Inflammatory macrophage treated with lipopolysaccharide for 1 hour (primary cell): ENCODE measurements at regions not wholly inside any gene's neighbourhood (a gene's known extent, or its start where the extent isn't known, plus 50 kb on each side); places are given as distances from the start of the nearest gene placed in this dataset.

Experiments
- DNase-seq, 2 donors: peaks; one replicate each; pipeline ENCODE4 v3.0.0-alpha.2; 2020 to 2022

- DNase-seq, result no peak
Measured at GRCh38 chr18:62442391-62442790, 80.4 kb upstream of the ZCCHC2 start.

DNA sequence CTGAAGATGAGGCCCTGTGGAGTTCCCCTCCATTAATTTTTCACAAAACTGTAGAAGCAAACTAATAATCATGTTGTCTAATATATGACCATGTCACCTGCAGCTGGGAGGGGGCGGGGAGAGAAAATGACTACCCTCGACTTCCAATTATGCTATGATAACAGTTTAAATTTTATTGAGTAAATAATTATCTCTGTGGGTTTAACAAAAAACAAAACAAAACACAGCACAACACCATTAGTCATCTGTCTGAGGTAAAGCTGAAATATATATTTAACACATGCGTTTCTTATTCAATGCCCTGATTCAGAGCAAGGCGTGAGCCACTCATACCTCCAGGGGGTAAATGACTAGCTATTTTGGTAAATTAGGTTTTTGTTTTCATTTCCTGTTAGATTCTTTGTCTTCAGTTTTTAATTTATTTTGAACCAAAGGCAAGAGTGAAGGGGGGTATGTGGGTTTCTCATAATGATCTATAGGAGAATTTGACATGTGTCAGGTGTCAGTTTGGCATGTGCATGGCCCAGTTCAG lies 77.4 kb upstream of the ZCCHC2 start:
- no peak for DNase-seq

DNA sequence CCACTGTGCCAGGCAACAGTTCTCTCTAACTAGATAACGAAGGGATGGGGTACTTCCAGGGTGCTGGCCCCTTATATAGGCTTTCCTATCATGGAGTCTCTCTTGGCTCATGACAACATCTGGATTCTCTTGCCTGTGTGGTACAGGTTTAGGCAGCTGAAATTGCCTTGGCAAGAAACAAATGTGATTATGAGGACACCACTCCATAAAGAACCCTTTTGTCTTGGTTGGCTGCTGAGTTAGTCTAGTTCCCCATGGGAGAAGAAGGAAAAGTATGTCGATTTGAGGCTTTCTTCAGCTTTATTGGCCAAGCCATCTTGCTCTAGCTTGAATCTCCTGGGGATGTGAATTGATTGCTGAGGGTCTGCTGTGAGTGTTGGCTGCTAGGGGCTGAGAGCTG lies 76.3 kb upstream of the ZCCHC2 start:
- no peak for DNase-seq

DNA sequence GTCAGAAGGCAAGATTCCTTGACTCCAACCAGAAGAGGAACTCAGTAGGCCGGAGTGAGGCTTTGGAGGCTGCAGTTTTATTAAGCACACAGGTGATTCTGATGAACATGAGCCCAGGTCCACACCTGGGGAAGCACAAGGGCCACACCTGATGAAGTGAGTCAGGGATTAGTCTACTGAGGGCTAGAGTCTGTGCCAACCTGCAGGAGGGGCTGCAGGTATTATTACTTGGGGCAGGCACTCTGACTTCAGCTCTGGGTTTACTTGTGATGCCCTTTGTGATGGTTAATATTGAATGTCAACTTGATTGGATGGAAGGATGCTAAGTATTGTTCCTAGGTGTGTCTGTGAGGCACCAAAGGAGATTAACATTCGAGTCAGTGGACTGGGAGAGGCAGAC lies 75.2 kb upstream of the ZCCHC2 start:
- no peak for DNase-seq

DNA sequence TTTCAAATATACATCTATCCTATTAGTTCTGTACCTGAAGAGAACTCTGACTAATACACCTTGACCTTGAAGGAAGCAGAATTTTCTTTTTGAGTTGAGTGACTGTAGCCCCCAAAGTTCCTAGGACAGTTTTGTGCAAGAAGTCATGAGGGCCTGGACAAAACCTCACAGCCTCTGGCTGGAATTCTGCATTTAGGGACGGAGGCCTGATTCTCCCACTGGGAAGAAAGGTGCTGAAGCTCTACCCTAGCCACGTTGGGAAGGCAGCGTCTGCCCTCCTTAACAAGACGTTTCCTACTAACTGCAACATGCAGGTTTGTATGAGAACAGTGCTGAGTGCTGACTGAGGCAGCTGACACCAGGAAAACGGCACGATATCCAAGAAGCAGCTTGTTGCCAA lies 74.4 kb upstream of the ZCCHC2 start:
- DNase-seq, result no peak

DNA sequence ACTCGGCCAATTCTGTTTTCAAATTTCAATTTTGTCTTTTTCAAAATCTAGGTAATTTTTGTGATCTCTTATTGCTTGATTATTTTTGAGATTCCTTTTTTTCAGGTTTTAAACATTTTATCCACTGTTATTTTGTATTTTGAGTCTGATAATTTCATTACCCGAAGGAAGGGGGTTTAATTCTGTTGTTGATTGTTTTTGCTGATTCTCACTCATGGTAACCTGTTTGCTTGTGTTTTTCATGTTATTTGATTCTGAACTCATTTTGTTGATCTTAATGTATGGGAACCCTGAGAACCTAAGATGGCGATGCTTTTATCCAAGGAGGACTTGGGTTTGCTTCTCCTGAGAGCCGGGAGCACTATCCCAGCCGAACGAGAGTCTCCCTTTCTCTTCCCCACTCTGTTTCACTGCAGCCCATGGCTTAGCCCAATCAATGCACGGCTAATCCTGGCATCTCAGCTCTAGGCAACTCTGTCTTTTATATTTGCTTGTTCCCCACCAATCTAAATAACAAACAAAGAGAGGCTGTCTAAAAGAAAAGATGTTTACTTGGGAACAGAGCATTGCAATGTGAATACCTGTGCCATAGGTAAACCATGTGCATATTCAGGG lies 73.2 kb upstream of the ZCCHC2 start:
- DNase-seq, result no peak

DNA sequence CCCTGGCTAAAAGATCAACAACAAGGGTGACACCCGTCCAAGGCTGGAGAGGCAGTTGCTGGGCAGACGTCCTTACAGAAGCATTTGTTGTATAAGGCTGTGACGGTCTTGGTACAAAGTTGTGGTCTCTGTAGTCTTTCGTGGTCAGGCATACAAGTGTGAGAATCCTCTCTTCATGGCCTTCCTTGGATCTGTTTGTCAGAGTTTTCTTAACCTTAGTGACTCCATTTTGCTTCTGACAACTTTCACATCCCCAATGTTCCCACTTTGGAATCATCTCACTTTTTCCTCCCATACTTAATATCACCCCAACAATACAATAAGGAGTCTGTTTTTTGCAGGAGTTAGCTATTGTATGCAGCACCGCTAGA lies 72.7 kb upstream of the ZCCHC2 start:
- DNase-seq, result no peak

GRCh38 chr18:62450546-62451410 lies 72.0 kb upstream of the ZCCHC2 start:
- DNase-seq, result peak; percentile 84 to 91

DNA sequence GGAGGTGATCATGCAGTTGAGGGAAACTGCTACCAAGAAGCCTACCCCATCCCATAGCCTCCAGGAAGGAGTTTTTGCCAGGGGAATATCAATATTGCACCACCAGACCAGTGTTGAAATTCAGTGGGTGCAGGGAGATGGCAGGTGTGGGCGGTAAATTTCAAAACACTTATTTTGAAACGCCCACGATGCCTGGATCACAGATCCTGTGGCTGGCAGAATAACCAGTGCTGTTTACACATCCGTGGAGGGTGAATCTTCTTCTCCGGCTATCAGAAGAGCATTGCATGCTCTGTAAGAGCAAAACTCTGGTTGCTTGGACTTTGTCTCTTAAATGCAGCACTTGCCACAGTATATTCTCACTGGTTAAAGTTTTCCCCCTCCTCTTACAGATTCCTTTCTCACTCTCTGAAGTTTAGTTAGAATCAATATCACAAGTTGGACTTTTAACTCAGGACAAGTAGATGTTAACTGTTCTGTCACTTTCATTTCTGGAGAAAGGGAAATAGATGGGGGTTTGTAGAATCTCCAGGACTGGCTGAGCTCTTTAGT lies 70.5 kb upstream of the ZCCHC2 start:
- peak; percentile 97 for DNase-seq

DNA sequence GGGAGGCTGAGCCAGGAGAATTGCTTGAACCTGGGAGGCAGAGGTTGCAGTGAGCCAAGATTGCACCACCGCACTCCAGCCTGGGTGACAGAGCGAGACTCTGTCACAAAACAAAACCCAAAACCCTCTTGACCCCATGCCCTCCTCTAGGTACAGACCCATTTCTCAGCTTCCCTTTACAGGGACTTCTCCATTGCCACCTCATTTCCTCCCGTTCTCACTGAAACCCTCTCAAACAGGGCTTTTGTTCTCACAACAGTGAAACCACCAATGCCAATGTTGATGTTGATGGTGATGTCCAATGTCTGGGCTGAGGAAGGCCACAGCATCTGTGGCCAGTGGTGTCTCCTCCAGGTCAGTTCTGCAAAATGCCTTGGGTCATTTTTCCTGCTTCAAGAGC lies 69.0 kb upstream of the ZCCHC2 start:
- DNase-seq, result peak; percentile 28 to 40

GRCh38 chr18:62454527-62454926 lies 68.3 kb upstream of the ZCCHC2 start:
- DNase-seq, result no peak

DNA sequence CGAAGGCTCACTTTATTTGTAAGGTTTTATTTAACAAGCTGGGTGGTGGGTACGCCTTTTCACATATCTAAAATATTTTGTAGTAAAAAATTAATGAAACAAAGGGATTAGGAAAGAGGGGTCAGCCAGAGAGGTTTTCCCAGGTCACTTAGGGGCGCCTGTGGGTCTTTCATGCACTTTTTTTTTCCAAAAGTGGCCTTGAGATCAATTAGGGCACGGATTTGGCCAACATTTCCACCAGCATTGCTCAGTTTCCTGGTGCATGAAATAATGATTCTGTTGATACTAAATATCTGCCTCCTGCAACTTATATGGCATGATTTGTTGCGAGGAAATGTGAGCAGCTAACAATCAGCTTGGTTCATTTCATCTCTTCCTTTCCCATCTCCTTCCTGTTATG lies 67.6 kb upstream of the ZCCHC2 start:
- DNase-seq, result no peak

DNA sequence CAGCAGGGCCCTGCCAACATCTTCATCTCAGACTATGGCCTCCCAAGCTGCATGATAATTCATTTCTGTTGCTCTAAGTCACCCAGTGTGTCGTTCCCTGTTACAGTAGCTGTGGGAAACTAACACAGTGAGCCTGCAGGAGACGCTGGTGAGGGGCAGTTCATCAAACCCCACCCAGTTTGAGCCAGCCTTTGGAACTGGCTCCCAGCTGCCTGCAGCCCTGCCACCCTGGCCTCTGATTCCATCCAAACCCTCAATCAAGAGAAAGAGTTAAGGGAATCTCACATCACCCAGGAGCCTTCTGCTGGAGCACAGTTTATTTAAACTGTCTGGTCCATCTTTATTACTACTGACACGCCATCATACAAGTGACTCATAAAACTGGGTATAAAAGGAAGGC lies 64.9 kb upstream of the ZCCHC2 start:
- DNase-seq, result no peak

- DNase-seq, result no peak
Measured at GRCh38 chr18:62458346-62458745, 64.5 kb upstream of the ZCCHC2 start.

DNA sequence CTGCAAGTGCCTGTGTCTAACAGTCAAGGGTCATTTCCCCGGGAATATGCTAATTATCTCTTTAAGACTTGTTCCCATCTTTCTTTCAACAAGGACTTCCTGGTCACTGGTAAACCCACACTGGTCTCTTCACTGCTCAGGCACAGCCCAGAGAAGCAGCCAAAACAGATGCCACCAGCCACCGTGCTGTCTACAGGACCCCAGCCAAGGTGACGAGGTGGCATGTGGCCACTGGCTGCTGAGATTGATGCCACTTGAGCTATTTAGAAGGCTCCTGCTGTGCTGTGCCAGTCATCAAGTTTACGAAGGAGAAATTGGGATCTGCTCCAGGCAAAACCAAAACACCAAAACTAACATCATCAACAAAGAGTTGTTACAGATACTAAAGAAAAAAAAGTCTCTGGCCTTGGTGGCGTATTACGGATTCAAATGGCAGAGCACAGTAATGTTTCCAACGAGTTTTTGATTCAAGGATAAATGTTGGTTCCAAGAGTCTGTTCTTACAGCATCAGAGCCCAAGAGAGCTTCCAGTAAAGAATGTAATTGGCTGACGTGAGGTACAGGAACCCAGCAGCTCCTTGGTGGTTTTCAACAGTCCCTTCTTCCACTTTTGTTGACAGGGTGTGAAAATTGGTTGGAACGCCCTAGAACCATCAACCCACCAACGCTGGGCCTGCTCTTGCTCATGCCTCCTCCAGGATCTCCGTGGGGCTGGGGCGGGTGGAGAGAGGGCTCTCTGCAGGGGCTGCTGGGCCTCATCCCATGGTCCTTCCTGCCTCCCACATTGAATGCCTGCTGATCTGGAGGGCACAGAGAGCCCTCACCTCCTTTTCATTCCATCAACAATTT lies 63.7 kb upstream of the ZCCHC2 start:
- no peak for DNase-seq

- DNase-seq, result peak; percentile 77 to 82
Measured at GRCh38 chr18:62460851-62461300, 61.9 kb upstream of the ZCCHC2 start.

GRCh38 chr18:62461591-62461990 lies 61.2 kb upstream of the ZCCHC2 start:
- no peak for DNase-seq

DNA sequence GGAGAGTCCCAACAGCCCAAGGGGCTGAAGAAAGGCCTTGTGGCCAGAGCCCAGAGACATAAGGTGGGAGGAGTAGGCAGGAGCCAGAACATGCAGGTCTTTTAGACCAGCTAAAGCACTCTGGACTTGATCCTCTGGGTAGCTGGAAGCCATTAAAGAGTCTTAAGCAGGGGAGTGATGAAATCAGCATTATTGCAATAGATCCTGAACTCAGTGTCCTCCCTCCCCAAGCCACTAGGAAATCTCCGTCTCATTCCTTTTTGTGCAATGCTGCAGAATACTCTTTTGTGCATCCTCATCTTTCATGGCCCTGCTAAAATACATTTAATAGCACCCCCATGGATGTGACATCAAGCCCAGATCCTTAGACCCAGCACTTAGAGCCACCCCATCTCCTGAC lies 58.6 kb upstream of the ZCCHC2 start:
- peak; percentile 63 to 71 for DNase-seq

DNA sequence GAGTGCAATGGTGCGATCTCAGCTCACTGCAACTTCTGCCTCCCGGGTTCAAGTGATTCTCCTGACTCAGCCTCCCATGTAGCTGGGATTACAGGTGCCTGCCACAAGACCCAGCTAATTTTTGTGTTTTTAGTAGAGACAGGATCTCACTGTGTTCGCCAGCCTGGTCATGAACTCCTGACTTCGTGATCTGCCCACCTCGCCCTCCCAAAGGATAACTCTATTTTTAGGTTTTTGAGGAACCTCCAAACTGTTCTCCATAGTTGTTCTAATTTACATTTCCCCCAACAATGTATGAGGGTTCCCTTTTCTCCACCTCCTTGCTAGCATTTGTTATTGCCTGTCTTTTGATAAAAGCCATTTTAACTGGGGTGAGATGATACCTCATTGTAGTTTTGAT lies 53.7 kb upstream of the ZCCHC2 start:
- peak in 1 of 2 donors; percentile 75 for DNase-seq
